HG02884 (cell line): ENCODE measurements at regions not wholly inside any gene's neighbourhood (a gene's known extent, or its start where the extent isn't known, plus 50 kb on each side); places are given as distances from the start of the nearest gene placed in this dataset.

Experiments used
- ATAC-seq: cut with Tn5 transposase; IDR thresholded peaks from one replicate; pipeline ENCODE4 v1.9.1; 2021; ENCODE audit warnings: mild to moderate bottlenecking, moderate library complexity; ENCODE audit not compliant: unreplicated experiment

DNA sequence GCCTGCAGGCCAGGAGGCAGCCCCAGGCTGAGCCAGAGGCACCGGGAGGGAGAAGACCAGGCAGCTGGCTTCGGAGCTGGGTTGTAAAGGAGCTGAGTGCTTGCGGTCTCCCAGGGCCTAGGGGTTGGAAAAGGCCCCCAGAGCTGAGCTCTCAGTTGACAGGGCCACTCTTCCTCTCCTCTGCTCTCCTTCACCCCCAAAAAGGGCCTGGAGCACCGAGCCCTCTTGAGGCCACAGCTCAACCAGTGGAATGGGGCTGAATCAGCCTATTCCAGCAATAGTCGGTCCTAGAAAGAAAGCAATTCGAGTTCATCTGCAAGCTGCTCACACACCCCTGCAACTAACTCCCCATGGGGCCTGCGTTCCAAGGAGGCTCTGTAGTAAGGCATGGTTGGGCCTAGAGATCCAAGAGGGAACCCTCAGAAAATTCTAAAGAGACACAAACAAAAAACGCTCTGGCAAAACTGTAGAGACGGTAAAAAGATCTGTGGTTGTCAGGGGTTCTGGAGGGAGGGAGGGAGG, 205.0 kb downstream of the BUD13 start:
- ATAC-seq: no peak

DNA sequence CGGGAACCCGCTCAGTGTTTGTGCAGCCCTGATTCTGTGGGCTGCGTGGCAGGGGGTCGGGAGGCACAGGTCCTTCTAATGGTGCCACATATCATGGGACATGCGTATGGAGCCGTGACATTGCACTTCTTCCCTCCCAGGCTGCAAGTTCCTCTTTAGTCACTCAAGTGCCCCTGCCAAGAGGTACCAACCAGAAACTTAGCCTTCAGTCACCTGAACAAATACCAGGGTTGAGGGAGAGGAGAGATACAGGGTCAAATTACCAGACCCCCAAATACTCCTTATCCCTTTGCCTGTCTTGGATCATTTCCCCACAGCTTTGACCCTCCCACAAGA, 209.1 kb downstream of the BUD13 start:
- ATAC-seq: no peak

DNA sequence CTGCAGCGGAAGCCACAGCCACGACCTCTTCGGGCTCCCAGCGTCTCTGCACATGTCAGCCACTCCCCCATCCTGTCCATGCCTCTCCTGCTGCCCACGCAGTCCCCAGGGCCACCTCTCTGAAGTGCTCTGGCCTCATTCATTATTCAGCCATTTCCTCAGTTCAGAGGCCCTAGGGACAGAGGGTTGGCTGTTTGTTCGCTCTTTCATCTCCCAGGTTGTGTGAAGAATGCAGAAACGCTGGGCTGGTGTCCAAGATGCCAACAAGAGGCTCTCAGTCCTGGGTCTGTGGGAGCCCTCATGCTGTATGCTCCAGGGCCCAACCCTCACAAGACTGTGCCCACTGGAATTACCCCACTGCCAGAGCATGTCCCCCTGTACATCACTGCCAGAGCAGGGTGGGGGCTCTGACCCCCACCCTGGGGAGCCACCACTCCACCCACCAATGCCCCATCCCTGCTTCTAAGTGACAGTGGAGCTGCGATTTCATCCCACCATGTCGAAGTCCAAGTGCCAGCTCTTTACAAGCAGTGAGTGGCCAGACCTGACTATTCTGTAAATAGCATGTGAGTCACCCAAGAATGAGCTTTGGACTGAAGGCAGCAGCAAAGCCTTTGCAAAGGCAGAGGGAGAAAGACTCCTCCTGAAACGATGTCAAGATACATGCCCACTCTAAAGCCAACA, 209.6 kb downstream of the BUD13 start:
- ATAC-seq: no peak

DNA sequence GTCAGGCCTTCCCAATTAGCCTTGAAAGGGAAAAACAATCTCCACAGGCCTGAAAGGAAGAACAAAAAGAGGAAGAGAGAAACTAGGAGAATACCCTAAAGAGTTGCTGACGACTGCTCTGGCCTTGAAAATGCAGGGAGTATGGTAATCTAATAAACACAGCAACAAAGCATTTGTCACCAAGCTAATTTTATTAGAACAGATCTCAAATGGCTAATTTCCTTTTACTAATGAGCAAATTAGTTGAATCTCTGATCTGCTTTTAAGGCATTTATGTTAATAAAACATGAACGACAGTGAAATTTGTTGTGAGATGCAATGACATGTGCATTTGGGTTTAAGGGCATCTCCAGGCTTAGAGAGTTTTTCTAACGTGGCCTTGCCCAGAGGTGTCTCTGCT, 212.2 kb downstream of the BUD13 start:
- no peak for ATAC-seq

DNA sequence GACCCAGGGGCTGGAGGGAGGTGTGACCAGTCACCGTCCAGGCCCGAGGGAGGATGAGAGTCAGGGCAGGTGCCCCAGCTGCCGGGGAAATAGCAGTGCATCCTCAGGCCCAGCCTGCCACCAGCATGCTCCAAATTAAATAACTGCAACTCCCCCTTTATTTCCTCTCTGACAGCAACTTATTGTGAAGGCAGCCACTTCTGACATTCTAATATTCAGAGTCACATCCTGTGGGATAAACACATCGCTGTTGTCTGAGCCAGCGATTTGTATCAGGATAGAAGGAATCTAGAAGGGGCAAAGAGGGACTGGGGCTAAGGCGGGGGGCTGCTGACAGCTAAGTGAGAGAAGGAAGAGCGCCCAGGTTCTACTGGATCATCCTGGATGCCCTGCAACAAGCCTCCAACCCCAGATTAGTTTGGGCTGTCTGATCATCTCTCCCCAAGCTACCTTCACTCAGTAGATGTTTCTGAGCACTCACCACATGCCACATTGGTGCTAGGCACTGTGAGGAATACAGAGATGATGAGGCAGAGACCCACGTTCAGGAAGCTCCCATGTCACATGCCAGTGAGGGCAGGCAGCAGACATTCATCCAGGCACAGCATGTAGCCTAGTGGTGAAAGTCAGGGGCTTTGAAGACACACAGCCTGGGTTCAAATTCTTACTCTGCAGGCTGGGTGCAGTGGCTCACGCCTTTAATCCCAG, 214.1 kb downstream of the BUD13 start:
- ATAC-seq: no peak

DNA sequence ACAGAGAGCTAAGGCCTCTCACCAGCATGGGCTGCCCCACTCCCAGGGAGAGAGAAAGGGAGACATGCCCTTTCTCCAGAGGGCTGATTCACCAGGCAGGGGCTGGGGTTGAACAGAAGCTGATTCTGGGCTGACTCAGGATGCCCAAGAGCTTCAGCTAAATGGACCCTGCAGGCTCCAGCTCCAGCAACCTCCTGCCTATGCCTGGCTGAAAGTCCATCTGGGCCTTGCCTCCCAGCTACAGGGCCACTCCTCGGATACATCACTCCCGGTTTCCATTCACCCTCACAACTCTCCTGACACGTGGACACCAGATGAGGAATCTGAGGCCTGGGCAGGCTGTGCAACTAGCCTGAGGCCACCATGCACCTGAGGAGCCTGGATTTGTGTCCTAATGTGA, 215.5 kb downstream of the BUD13 start:
- ATAC-seq: no peak

DNA sequence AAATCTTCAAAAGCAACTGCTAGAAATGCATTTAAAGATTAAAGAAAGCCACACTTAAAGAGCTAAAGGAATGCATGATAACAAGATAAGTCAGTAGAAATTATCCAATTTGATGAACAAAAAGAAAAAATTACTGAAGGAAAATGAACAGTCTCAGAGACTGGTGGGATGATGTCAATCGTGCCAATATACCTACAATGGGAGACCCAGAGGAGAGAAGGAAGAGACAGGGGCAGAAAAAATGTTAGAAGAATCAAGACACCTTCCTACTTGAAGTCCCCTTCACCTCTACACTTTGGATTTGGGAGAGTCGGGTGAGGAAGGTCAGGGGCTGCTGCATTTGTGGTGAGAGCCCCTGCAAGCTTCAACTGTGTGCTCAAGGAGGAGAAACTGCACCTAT, 216.3 kb downstream of the BUD13 start:
- no peak for ATAC-seq

DNA sequence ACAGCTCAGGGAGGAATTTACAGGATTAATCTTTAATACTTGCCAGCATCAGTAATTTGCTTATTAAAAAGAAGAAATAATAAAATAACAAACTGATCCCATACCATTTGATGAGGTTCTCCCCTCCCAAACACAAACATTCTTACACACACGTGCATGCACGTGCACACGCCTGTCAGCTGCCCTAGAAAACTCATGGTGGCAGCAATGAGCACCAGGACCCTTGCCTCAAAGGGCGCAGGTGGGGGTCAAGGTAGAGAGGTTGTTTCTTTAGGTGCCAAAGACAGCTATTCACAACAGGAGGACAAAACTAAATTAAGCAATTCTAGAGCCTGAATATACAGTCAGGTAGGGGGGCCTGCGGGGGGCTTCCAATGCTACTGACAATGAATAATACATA, 219.3 kb downstream of the BUD13 start:
- no peak for ATAC-seq

DNA sequence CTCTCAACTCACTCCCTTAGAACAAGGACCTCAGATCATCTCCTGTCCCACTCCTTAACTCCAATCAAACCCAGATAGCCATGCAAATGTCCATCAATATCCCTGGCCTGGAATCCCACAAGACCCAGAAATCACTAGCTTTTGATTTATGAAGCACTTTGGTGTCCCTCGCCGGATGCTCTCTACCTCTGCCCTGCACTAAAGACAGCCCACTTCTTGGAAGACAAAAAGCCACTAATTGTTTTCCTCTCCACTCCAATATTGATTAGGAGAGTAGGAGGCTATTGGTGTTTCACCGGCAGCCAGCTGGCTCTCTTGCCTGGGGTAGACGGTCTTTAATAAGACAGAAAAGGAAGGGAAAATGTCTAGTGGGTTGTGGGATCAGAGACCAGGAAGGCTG, 221.2 kb downstream of the BUD13 start:
- no peak for ATAC-seq

DNA sequence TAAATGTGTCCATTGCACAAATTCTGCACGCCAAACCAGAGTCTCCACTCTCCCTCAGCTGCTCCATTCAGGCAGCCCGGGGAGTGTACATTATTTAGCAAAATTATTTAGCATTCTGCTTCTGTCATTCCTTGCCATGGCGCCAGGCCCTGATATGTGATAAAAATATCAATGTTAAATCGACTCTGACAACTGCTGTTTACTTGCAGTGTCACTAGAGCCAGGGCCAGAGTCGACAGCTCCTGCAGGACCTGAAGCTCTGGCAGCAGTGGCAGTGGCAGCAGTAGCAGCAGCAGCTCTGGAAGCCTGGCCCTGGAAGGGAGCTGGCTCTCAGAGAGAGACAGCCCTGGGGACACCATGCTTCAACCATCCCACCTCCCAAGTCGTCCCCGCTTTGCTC, 224.5 kb downstream of the BUD13 start:
- ATAC-seq: no peak

DNA sequence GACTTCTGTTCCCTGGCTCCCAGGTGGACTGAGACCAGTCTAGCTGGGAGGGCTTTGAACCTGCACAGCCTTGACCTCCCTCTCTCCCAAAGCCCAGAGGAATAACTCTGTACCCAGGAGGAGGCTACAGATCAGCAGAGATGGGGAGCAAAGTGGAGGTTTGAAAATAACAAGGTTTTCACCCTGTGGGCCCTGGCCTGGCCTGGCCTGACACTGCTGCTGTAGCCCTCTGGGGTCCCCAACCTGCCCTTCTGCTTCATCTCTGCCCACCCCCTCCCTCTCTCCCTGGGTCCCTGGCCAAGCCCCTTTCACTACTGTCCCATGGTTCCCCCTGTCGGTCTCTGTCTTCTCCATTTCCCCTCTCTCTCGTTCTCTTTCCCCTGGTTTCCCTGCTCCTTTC, 225.2 kb downstream of the BUD13 start:
- no peak for ATAC-seq

DNA sequence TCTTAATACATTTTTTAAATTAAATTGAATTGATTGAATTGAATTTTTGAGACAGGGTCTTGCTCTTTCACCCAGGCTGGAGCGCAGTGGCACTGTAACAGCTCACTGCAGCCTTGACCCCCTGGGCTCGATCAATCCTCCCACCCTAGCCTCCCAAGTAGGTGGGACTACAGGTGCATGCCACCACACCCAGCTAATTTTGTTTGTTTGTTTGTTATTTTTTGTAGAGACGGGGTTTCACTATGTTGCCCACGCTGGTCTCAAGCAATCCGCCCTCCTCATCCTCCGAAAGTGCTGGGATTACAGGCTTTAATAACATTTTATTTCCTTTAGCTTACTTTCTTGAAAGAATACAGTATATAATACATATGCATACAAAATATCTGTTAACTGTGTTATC, 226.9 kb downstream of the BUD13 start:
- no peak for ATAC-seq

DNA sequence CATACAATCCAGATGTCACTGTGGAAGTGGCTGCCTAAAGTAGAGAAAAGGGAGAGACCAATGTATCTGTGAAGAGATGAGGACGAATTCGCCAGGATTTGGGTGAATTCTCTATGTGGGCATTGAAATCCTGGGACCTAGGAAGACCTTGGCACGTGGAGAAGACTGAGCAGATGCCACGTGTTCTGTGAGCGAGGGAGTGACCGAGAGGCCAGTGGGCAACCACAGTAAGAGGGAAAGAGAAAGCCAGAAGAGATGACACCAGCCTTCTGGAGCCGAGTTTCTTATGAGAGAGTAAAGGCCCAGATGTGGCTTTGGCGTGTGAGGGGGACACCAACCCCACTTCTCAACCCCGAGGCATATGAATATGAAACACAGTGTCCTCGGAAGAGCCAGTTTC, 228.1 kb downstream of the BUD13 start:
- no peak for ATAC-seq

DNA sequence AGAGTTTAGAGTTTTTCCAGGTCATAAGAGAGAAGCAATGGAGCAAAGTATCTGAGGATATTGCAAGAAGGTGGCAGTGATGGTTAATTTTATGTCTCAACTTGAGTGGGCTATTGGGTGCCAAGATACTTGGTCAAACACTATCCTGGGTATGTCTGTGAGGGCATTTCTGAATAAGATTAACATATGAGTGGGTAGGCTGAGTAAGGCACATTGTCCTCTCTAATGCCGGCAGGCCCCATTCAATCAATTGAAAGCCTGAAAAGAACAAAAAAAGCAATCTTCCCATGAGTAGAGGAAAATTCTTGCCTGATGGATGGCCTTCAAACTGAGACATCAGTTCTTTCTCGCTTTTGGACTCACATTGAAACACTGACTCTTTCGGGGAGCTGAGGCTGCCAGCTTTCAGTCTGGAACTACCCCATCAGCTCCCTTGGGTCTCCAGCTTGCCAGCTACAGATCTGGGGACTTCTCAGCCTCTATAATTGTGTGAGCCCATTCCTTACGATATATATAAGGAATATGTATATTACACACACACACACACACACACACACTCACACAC, 228.8 kb downstream of the BUD13 start:
- ATAC-seq: no peak

DNA sequence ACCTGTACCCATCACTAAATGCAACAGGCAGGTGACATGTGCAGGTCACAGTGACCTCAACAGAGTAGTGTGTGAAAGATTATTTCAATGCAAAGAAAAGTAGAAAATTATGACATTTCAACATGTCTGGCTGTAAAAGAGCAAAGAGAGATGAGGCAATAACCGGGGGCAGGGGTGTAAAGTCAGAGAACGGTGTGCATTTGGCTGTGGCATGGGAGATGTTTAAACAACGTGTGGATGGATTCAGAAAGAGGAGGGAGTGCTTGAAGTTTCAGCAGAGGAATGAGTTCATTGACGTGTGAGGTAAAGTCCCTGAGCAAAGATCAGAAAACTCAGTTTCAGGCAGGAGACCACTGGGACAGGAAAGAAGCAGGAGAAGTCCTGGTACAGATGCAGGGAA, 229.7 kb downstream of the BUD13 start:
- ATAC-seq: no peak

DNA sequence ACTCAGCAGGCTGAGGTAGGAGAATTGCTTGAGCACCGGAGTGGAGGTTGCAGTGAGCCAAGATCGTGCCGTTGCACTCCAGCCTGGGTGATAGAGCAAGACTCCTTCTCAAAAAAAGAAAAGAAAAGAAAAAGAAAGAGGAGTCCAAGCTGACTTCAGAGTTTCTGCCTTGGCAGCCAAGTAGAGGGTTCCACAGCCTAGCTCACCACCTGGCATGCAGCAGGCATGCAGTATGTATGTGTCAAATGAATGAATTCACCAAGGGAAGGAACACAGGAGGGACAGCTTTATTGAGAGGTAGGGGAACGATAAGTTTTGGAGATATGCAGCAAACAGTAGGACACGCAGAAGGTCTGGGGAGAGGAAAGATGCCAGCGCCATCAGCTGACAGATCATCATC, 230.4 kb downstream of the BUD13 start:
- ATAC-seq: no peak

DNA sequence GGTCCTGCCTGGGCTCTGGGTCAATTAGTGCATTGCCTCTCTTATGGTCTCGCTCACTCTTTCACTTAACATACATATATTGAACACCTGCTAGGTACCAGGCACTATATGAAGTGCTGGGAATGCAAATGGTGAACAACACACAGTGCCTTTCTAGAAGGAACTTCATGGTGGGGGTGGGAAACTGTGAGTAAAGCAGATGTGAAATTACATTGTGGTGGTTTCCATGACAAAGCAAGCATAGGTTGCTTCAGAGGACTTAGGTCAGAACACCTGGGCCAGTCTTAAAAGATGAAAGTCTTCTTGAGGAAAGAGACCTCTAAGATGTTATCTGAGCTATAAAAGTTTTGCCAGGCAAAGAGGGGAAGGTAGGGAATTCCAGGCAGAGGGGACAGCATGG, 231.3 kb downstream of the BUD13 start:
- ATAC-seq: no peak

DNA sequence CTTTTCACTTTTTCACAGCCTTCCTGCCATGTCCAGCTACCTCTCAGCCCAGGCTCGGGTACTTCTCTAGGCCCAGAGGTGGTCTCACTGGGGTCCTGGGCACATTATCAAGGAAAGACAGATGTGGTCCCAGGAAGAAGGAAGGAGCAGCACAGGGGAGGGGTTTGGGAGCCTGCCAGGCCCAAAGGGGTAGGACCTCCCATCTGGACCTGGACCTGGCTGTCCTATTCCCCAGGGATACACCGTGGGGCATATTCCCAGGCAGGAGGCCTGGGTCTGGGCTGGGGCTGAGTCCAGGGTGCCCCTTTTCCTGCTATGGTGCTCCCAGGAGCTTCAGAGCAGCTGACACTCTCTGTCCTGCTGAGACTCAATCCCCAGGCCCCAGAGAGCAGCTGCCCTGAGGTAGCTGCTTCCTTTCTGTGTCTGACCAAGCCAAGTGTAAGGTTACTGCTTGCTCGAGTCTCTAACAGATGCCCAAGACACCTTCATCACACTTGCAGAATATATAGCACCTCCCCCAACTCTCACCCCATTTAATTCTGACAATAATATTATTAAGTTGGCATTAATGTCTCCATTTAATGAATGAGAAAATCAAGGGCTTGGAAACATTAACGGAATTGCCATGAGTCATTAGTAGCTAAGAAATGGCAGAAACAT, 232.0 kb downstream of the BUD13 start:
- ATAC-seq: no peak

DNA sequence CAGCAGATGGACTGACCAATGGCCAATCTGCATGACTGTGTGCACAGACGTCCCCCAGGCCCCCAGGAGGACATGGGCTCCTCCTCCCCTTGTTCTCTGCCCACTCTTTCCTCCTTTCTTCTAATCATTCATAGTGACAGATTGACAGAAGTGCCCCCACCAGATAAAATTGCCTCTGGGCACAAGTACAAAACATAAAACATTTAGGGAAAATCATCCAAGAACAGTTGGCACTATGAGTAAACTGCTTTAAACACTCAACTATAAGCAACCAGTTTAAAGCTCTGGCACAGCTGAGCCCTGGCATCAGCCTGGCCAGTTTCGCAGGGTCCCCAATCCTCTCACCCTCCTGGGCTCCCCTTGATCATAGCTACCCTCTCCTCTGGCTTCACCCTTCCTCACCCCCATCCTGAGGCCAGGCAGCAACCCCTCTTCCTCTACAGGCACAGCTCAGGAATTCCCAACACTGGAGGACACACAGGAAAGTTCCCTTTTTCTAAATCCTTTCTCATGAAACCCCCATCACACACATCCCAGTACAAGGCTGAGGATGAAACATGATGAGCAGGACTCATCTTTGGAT, 232.9 kb downstream of the BUD13 start:
- no peak for ATAC-seq

DNA sequence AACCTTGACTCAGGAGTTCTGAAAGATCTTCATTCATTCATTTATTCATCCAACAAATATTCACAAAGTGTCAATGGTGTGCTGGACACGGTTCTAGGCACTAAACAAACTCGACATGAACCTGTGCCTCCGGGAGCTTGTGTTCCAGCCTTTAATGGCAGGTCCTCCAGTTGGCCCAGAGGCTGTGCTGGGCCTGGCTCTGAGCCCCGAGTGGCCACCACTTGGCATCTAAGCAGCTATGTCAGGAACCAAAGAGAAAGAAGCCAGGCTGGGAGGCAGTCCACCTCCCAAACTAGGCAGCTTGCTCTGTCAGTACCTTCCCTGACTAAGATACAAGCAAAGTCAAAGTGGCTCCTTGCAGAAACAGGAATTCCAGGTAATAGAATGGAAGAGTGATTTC, 233.6 kb downstream of the BUD13 start:
- no peak for ATAC-seq

DNA sequence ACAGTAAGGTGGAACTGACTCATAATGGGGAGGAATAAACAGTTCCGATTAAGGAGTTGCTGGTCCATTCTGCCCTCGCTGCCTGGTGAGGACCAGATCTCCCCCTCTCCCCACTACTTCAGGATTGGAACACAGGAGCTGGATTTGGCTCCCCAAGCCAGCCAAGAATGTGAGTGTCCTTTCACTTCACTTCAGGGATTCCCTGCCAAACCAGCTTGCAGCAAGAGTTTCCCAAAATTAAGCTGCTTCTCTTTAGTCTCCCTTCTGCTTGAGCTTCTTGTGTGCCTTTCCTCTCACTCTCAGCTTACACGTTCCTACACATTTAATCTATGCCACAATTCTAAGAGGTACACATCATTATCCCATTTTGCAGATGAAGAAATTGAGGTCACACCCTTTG, 234.1 kb downstream of the BUD13 start:
- no peak for ATAC-seq

DNA sequence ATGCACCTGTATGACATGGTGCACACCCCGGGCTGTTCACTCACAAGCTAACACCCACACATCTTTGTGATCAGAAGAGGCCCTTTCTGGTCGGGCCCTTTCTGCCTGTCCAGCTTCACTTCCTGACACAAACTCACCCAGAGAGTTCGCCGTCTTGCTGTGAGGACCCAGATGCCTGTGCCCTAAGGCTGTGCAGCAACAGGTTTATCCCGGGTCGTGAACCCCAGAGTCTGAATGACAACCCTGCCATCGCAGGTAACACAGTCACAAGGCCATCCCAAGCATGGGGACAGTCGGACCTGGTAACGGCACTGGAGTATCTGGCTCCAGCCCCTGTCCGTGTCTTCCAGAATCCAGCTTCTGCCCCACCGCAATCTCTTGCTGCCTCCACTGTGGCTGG, 235.1 kb downstream of the BUD13 start:
- no peak for ATAC-seq
